GM12878 (cell line): ENCODE measurements at regions not wholly inside any gene's neighbourhood (a gene's known extent, or its start where the extent isn't known, plus 50 kb on each side); places are given as distances from the start of the nearest gene placed in this dataset.

Experiments
- ATAC-seq: fragments of 200-7000 bp; cut with Tn5 transposase; 3 replicates; pipeline ENCODE4 v1.9.1; 2020; ENCODE audit warnings: mild to moderate bottlenecking, moderate library complexity
- BruUV-seq: library from RNA; stranded (reverse); fragments of 400-500 nt; replicated peaks from 2 replicates; lab custom pipeline; 2021; lab: Mats Ljungman, UMichigan
- CTCF ChIA-PET: fragments of 300-600 bp; sonication (Branson Sonifier 250); formaldehyde crosslinking; extraction: SDS; loops from one replicate; lab custom pipeline; 2021; ENCODE audit warnings: inconsistent platforms; lab: Yijun Ruan, JAX
- POLR2A ChIA-PET: fragments of 350-600 bp; formaldehyde crosslinking; extraction: SDS; loops from one replicate; lab custom pipeline; 2021; ENCODE audit warnings: inconsistent platforms; lab: Charles Lee
- RAD21 ChIA-PET: fragments of 300-600 bp; sonication (Branson Sonifier 250); formaldehyde crosslinking; loops from one replicate; lab custom pipeline; 2023; ENCODE audit warnings: antibody characterized with exemption; ENCODE audit not compliant: unreplicated experiment; lab: Charles Lee
- SMC1A ChIA-PET: fragments of 300-600 bp; sonication (Branson Sonifier 250); formaldehyde crosslinking; loops from one replicate; lab custom pipeline; 2023; ENCODE audit not compliant: unreplicated experiment, uncharacterized antibody; lab: Charles Lee
- DNase-seq: peaks from one replicate; pipeline ENCODE4 v3.0.0-alpha.2; 2011; ENCODE audit warnings: low read depth, low spot score
- FAIRE-seq: peaks from 3 replicates; lab custom pipeline; 2011; peaks lifted over from hg19 to GRCh38; lab: Jason Lieb, UNC
- H2AFZ ChIP-seq: 2 replicates; pipeline ENCODE4 v1.6.0; 2011; ENCODE audit warnings: low read depth, low read length, control low read depth; ENCODE audit not compliant: control insufficient read depth
- H3K27ac ChIP-seq: 2 replicates; pipeline ENCODE4 v1.5.1; 2011; ENCODE audit warnings: control low read depth; ENCODE audit not compliant: control insufficient read depth, insufficient read depth
- H3K27me3 ChIP-seq, 2 experiments: replicated peaks in 1 of 2; 2 replicates each; pipeline versions ENCODE4 v1.6.0 to v1.6.1; 2011; ENCODE audit warnings: low read length in 1 of 2; ENCODE audit not compliant: control insufficient read depth in 2 of 2, insufficient read depth in 2 of 2
- H3K36me3 ChIP-seq, 2 experiments: 2 replicates each; pipeline ENCODE4 v1.5.1; 2011; ENCODE audit warnings: low read length in 1 of 2; ENCODE audit not compliant: control insufficient read depth in 2 of 2, insufficient read depth in 2 of 2
- H3K4me1 ChIP-seq: 2 replicates; pipeline ENCODE4 v1.6.1; 2011; ENCODE audit warnings: mild to moderate bottlenecking, low read length, moderate library complexity, mixed read lengths; ENCODE audit not compliant: control insufficient read depth, insufficient read depth
- H3K4me2 ChIP-seq: 2 replicates; pipeline ENCODE4 v1.6.0; 2011; ENCODE audit warnings: control low read depth; ENCODE audit not compliant: control insufficient read depth, insufficient read depth
- H3K4me3 ChIP-seq: fragments of 200-600 bp; sonication (generic); 2 replicates; pipeline ENCODE4 v1.5.1; 2016
- H3K79me2 ChIP-seq: 2 replicates; pipeline ENCODE4 v1.6.0; 2011; ENCODE audit warnings: low read length; ENCODE audit not compliant: control insufficient read depth, insufficient read depth
- H3K9ac ChIP-seq: 2 replicates; pipeline ENCODE4 v1.8.0; 2011; ENCODE audit warnings: low read length, control low read depth, mixed read lengths; ENCODE audit not compliant: control insufficient read depth, insufficient read depth
- H3K9me3 ChIP-seq: replicated peaks from 3 replicates; pipeline ENCODE4 v1.5.1; 2011; ENCODE audit warnings: mild to moderate bottlenecking, low read length; ENCODE audit not compliant: control insufficient read depth, insufficient read depth
- H4K20me1 ChIP-seq: 2 replicates; pipeline ENCODE4 v1.6.0; 2011; ENCODE audit not compliant: control insufficient read depth, insufficient read depth
- ATF2 ChIP-seq: IDR thresholded peaks from 2 replicates; pipeline ENCODE4 v1.6.1; 2012; ENCODE audit warnings: low read length, inconsistent platforms
- CBX5 ChIP-seq: sonication (generic); IDR thresholded peaks from 2 replicates; pipeline ENCODE4 v1.6.1; 2016; ENCODE audit warnings: low read depth, moderate library complexity, mild to moderate bottlenecking, inconsistent platforms
- SMAD5 ChIP-seq: IDR thresholded peaks from 2 replicates; pipeline ENCODE4 v1.6.1; 2016; ENCODE audit warnings: antibody characterized with exemption, low read depth
- ZNF622 ChIP-seq: fragments of 450-650 bp; IDR thresholded peaks from 2 replicates; pipeline ENCODE4 v1.6.1; 2017; ENCODE audit warnings: mild to moderate bottlenecking, inconsistent platforms
- WGBS: methylation state at CpG from one replicate; pipeline ENCODE4 v1.1.6; 2016; ENCODE audit warnings: low lambda C conversion rate; ENCODE audit not compliant: insufficient replicate concordance, insufficient coverage; ENCODE audit errors: missing lambda C conversion rate; 5-methylcytosine and 5-hydroxymethylcytosine counted together
- in situ Hi-C: fragments of 300-500 bp; cut with MboI; formaldehyde crosslinking; loops from 9 replicates; pipeline ENCODE4 v1.14.3; 2018; ENCODE audit warnings: mixed read lengths
- intact Hi-C: fragments of 100-400 bp; cut with micrococcal nuclease; formaldehyde crosslinking; loops from one replicate; pipeline ENCODE4 v1.14.2; 2022; ENCODE audit not compliant: unreplicated experiment

- BruUV-seq: no TSS peak
- WGBS: 0% methylated on average over 3 of the region's 3 CpGs
- SMC1A ChIA-PET: interaction anchor here (1.0 to 2.8 kb wide), 6 partner anchors 8 to 25 kb away, joined by 3 to 9 read pairs (median 4); no protein-coding TSS in a partner anchor
- DNase-seq: no peak
- no peaks in the 10 kb centered on the region for H3K36me3 ChIP-seq
- H3K27ac ChIP-seq: no peak overlapping the region
- no peaks in the 10 kb centered on the region for H4K20me1 ChIP-seq
- in situ Hi-C loops: no loop called here
- H3K4me2 ChIP-seq: no peak overlapping the region
- CTCF ChIA-PET: interaction anchor here (0.7 to 1.4 kb wide), 2 partner anchors 10 to 19 kb away, joined by 3 to 4 read pairs; no protein-coding TSS in a partner anchor
- no peak for ATAC-seq
- no peaks in the 10 kb centered on the region for H3K27me3 ChIP-seq
- H2AFZ ChIP-seq: no peak overlapping the region
- TF ChIP-seq SMAD5 (no peak), ATF2 (no peak), CBX5 (no peak), ZNF622 (no peak)
- H3K9me3 ChIP-seq: no peaks in the 10 kb centered on the region
- intact Hi-C loops: no loop called here
- no peaks in the 10 kb centered on the region for H3K4me1 ChIP-seq
- RAD21 ChIA-PET: interaction anchor here (1.3 kb wide), 1 partner anchor 21 kb away, joined by 5 read pairs; no protein-coding TSS in a partner anchor
- no peak for FAIRE-seq
- no peak overlapping the region for H3K4me3 ChIP-seq
- no peaks in the 10 kb centered on the region for H3K79me2 ChIP-seq
- POLR2A ChIA-PET: interaction anchor here (1.0 kb wide), 1 partner anchor 219 kb away, joined by 3 read pairs; no protein-coding TSS in a partner anchor
- no peak overlapping the region for H3K9ac ChIP-seq
Observed at GRCh38 chr17:70426752-70427151, 257.4 kb downstream of the KCNJ2 start.
